NCI-H2196 treated with DMSO at 0.1 percent for 48 hours (cell line): ENCODE measurements at regions not wholly inside any gene's neighbourhood (a gene's known extent, or its start where the extent isn't known, plus 50 kb on each side); places are given as distances from the start of the nearest gene placed in this dataset.

Experiments used
- DNase-seq: peaks from one replicate; lab custom pipeline; 2025; ENCODE audit not compliant: unreplicated experiment; lab: John Stamatoyannopoulos, UW

GRCh38 chr16:73545290-73545689 is 497.4 kb upstream of the ZFHX3 start:
- DNase-seq, result no peak

- DNase-seq, result no peak
Observed at GRCh38 chr16:73544826-73545225, 496.9 kb upstream of the ZFHX3 start.

GRCh38 chr16:73543970-73544599 is 496.2 kb upstream of the ZFHX3 start:
- DNase-seq, result no peak

GRCh38 chr16:73543331-73543969 is 495.5 kb upstream of the ZFHX3 start:
- DNase-seq, result no peak

- no peak for DNase-seq
Observed at GRCh38 chr16:73542885-73543284, 495.0 kb upstream of the ZFHX3 start.

- DNase-seq, result no peak
Observed at GRCh38 chr16:73537921-73538320, 490.0 kb upstream of the ZFHX3 start.

GRCh38 chr16:73536931-73537330 is 489.0 kb upstream of the ZFHX3 start:
- no peak for DNase-seq

- DNase-seq, result no peak
Observed at GRCh38 chr16:73531021-73531420, 483.1 kb upstream of the ZFHX3 start.

GRCh38 chr16:73530529-73530928 is 482.6 kb upstream of the ZFHX3 start:
- no peak for DNase-seq

- DNase-seq, result no peak
Observed at GRCh38 chr16:73529303-73530012, 481.5 kb upstream of the ZFHX3 start.

GRCh38 chr16:73527187-73527586 is 479.3 kb upstream of the ZFHX3 start:
- no peak for DNase-seq

- no peak for DNase-seq
Observed at GRCh38 chr16:73526011-73526804, 478.3 kb upstream of the ZFHX3 start.

- DNase-seq, result no peak
Observed at GRCh38 chr16:73523209-73523608, 475.3 kb upstream of the ZFHX3 start.

- DNase-seq, result no peak
Observed at GRCh38 chr16:73521499-73521898, 473.6 kb upstream of the ZFHX3 start.

GRCh38 chr16:73515616-73516015 is 467.7 kb upstream of the ZFHX3 start:
- no peak for DNase-seq

- no peak for DNase-seq
Observed at GRCh38 chr16:73510852-73511251, 462.9 kb upstream of the ZFHX3 start.

- no peak for DNase-seq
Observed at GRCh38 chr16:73506568-73507056, 458.7 kb upstream of the ZFHX3 start.

- DNase-seq, result no peak
Observed at GRCh38 chr16:73505577-73505976, 457.6 kb upstream of the ZFHX3 start.

GRCh38 chr16:73504591-73505575 is 457.0 kb upstream of the ZFHX3 start:
- DNase-seq, result no peak

- no peak for DNase-seq
Observed at GRCh38 chr16:73503093-73503492, 455.2 kb upstream of the ZFHX3 start.
